ENCODE measurements at regions not wholly inside any gene's neighbourhood (a gene's known extent, or its start where the extent isn't known, plus 50 kb on each side); places are given as distances from the start of the nearest gene placed in this dataset.

DNA sequence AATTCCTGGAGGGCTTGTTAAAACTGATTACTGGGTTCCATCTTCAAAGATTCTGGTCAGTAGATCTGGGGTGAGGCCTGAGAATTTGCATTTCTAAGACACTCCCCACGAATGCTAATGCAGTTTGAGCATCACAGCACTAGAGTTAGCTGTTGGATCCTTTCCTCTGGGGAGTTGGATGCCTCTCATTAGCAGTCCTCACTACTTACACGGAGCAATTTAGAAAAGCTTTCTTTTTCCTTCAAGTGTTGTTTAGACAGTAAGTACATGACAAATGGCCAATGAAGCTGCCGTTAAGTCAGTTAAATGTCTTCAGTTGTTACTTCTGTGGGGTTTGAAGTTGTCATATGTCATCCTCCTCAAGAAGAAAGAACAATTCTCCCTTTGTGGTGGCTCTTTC, 74.9 kb upstream of the HMHB1 start:
- no peaks in the 10 kb centered on the region for H3K9me3 ChIP-seq (ENCODE audit: low read length)
- 29% methylated on average over 3 of the region's 3 CpGs for WGBS (ENCODE audit: low lambda C conversion rate)
- no peak overlapping the region for H3K4me2 ChIP-seq (ENCODE audit: low read depth, low read length)
- intact Hi-C loops (cut with micrococcal nuclease; ENCODE audit: unreplicated experiment) (no loop called here), in situ Hi-C loops (cut with HindIII; ENCODE audit: extremely low pct_ligation_motif_present, low pct_unique_long_range_greater_than_20kb) (no loop called here)
- no peak for FAIRE-seq
- no peaks in the 10 kb centered on the region for H3K79me2 ChIP-seq (ENCODE audit: insufficient read depth, low read length)
- H3K27me3 ChIP-seq (ENCODE audit: control insufficient read depth in 1 of 2, insufficient read depth in 2 of 2, low read length in 2 of 2): peaks cover 0 to 3% of the 10 kb centered on the region in 2 experiments; a peak in 1 of 5 replicates
- no peaks in the 10 kb centered on the region for H3K4me1 ChIP-seq (ENCODE audit: insufficient read depth, low read length)
- no peak overlapping the region for H3K27ac ChIP-seq (ENCODE audit: extremely low read length, insufficient read depth, low read length)
- BruUV-seq (replicated peaks): no TSS peak
- H3K4me3 ChIP-seq (replicated peaks in 1 of 3; ENCODE audit: insufficient read depth in 1 of 3, low read depth in 2 of 3, low read length in 3 of 3): no peak overlapping the region
- TF ChIP-seq HDAC1 (CRISPR knock-in tag; IDR thresholded peaks at IDR 0.05): no peak
- TF ChIP-seq ZNF331 (CRISPR knock-in tag; IDR thresholded peaks at IDR 0.05): no peak
- no peak for TF ChIP-seq FOSL1 (CRISPR knock-in tag; IDR thresholded peaks at IDR 0.05; ENCODE audit: borderline replicate concordance)
- TF ChIP-seq HBP1 (CRISPR knock-in tag; IDR thresholded peaks at IDR 0.05; ENCODE audit: low read depth): no peak
- TF ChIP-seq U2AF2 (IDR thresholded peaks at IDR 0.05; ENCODE audit: low read depth, low read length): no peak
- TF ChIP-seq HCFC1 (IDR thresholded peaks at IDR 0.05; ENCODE audit: low read depth, low read length): no peak
- no peak for TF ChIP-seq FOXA1 (IDR thresholded peaks at IDR 0.05)
- TF ChIP-seq FOXA1 (CRISPR knock-in tag; IDR thresholded peaks at IDR 0.05): no peak
- TF ChIP-seq ZNF550 (CRISPR knock-in tag; IDR thresholded peaks at IDR 0.05; ENCODE audit: borderline replicate concordance): no peak
- no peak for TF ChIP-seq ZNF577 (CRISPR knock-in tag; IDR thresholded peaks at IDR 0.05; ENCODE audit: borderline replicate concordance, low read depth)
- no peak for TF ChIP-seq ZNF333 (CRISPR knock-in tag; IDR thresholded peaks at IDR 0.05; ENCODE audit: borderline replicate concordance)
- TF ChIP-seq TARDBP (CRISPR knock-in tag; IDR thresholded peaks at IDR 0.05): no peak
- no peak for TF ChIP-seq CBX2 (IDR thresholded peaks at IDR 0.05; ENCODE audit: low read depth, low read length)
- no peak for TF ChIP-seq CBX2 (CRISPR knock-in tag; IDR thresholded peaks at IDR 0.05; ENCODE audit: low read depth)
- TF ChIP-seq ATF7-NPFF (CRISPR knock-in tag; IDR thresholded peaks at IDR 0.05; ENCODE audit: low read depth): no peak
- TF ChIP-seq ZSCAN20 (CRISPR knock-in tag; IDR thresholded peaks at IDR 0.05; ENCODE audit: borderline replicate concordance): no peak
- no peak for TF ChIP-seq STAT5B (CRISPR knock-in tag; IDR thresholded peaks at IDR 0.05)
- TF ChIP-seq, protein P1, sequence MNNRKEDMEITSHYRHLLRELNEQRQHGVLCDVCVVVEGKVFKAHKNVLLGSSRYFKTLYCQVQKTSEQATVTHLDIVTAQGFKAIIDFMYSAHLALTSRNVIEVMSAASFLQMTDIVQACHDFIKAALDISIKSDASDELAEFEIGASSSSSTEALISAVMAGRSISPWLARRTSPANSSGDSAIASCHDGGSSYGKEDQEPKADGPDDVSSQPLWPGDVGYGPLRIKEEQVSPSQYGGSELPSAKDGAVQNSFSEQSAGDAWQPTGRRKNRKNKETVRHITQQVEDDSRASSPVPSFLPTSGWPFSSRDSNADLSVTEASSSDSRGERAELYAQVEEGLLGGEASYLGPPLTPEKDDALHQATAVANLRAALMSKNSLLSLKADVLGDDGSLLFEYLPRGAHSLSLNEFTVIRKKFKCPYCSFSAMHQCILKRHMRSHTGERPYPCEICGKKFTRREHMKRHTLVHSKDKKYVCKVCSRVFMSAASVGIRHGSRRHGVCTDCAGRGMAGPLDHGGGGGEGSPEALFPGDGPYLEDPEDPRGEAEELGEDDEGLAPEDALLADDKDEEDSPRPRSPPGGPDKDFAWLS (CRISPR knock-in tag; IDR thresholded peaks at IDR 0.05; ENCODE audit: borderline replicate concordance): no peak
- no peaks in the 10 kb centered on the region for H4K20me1 ChIP-seq (ENCODE audit: insufficient read depth, low read length)
- DNase-seq (ENCODE audit: low spot score): no peak
- no peak overlapping the region for H2AFZ ChIP-seq (ENCODE audit: low read length)
- CTCF ChIA-PET (ENCODE audit: low intra/inter-chr PET ratio, low total read pairs): no interaction called here
- no peak overlapping the region for H3K9ac ChIP-seq (ENCODE audit: insufficient read depth, low read depth, low read length)
- H3K36me3 ChIP-seq (replicated peaks in 1 of 2; ENCODE audit: control insufficient read depth in 1 of 2, insufficient read depth in 2 of 2, low read length in 2 of 2): no peaks in the 10 kb centered on the region
- POLR2A ChIA-PET: no interaction called here
- ATAC-seq: no peak

All from HepG2 (cell line).